Stomach (tissue), 8 donors: ENCODE measurements at regions not wholly inside any gene's neighbourhood (a gene's known extent, or its start where the extent isn't known, plus 50 kb on each side); places are given as distances from the start of the nearest gene placed in this dataset.

ENCODE experiments used
- DNase-seq, 2 donors: peaks; one replicate each; pipeline versions ENCODE4 v3.0.0 to v3.0.0-alpha.2; 2013 to 2019
- H3K27ac ChIP-seq, 5 donors: fragments of 200-600 bp in 4 of 5; sonication (generic) in 4 of 5; one replicate each; pipeline ENCODE4 v1.5.1; 2013 to 2019; ENCODE audit warnings: mild to moderate bottlenecking in 1 of 5, moderate library complexity in 1 of 5
- H3K27me3 ChIP-seq, 3 donors: fragments of 200-600 bp; sonication (generic); one replicate each; pipeline ENCODE4 v1.5.1; 2017 to 2019; ENCODE audit warnings: mixed run types in 1 of 3
- H3K36me3 ChIP-seq, 4 donors: fragments of 200-600 bp; sonication (generic); 1 replicate in 3 of 4; 2 replicates in 1 of 4; pipeline ENCODE4 v1.5.1; 2016 to 2019
- H3K4me1 ChIP-seq, 4 donors: fragments of 200-600 bp; sonication (generic); one replicate each; pipeline ENCODE4 v1.5.1; 2016 to 2019
- H3K4me3 ChIP-seq, 4 donors: fragments of 200-600 bp; sonication (generic) in 3 of 4; one replicate each; pipeline ENCODE4 v1.5.1; 2016 to 2019; ENCODE audit warnings: mild to moderate bottlenecking in 1 of 4
- H3K9me3 ChIP-seq, 4 donors: fragments of 200-600 bp; sonication (generic); one replicate each; pipeline ENCODE4 v1.5.1; 2016 to 2019
- CTCF ChIP-seq, 7 experiments: fragments of 450-650 bp in 4 of 7; fragments of 200-600 bp in 3 of 7; sonication (generic) in 3 of 7; IDR thresholded peaks; one replicate each; pipeline ENCODE4 v1.5.1; 2016 to 2019; ENCODE audit warnings: antibody characterized with exemption in 7 of 7, control low read depth in 2 of 7, mild to moderate bottlenecking in 1 of 7
- POLR2A ChIP-seq, 4 donors: fragments of 450-650 bp; IDR thresholded peaks; one replicate each; pipeline ENCODE4 v1.6.1; 2016; ENCODE audit warnings: antibody characterized with exemption in 4 of 4, control low read depth in 2 of 4, mild to moderate bottlenecking in 1 of 4, moderate library complexity in 1 of 4
- POLR2AphosphoS5 ChIP-seq, 3 donors: sonication (generic); formaldehyde crosslinking; IDR thresholded peaks; one replicate each; pipeline ENCODE4 v1.6.1; 2016; ENCODE audit warnings: antibody characterized with exemption in 3 of 3
- WGBS, 5 donors: extraction: QIAGEN DNeasy Blood & Tissue Kit in 3 of 5; methylation state at CpG; one replicate each; pipeline versions ENCODE4 v1.1.5 to v1.1.7; 2013 to 2018; 5-methylcytosine and 5-hydroxymethylcytosine counted together
- intact Hi-C: fragments of 100-400 bp; cut with DNase I; formaldehyde crosslinking; loops from one replicate; pipeline ENCODE4 v1.15.1; 2023; ENCODE audit warnings: low total_unique reads
- donor health status: healthy with polysubstance abuse.
- donor health status: Bipolar disorder and iron deficiency.
- donor health status: healthy.

- TF ChIP-seq POLR2AphosphoS5 (IDR thresholded peaks at IDR 0.05) (no peak), POLR2A (IDR thresholded peaks at IDR 0.05) (no peak), CTCF (IDR thresholded peaks at IDR 0.05) (no peak)
- WGBS, 5 donors = 94 to 96% (median 95%) methylated on average over 8 of the region's 8 CpGs
- H3K36me3 ChIP-seq = no peaks in the 10 kb centered on the region
- peaks cover 0 to 43% (median 14%) of the 10 kb centered on the region in 3 donors for H3K27me3 ChIP-seq
- no peak overlapping the region for H3K27ac ChIP-seq
- no peak for DNase-seq
- H3K4me1 ChIP-seq = peaks cover 8 to 15% (median 14%) of the 10 kb centered on the region in 4 donors
- no peak overlapping the region for H3K4me3 ChIP-seq
- intact Hi-C loops = no loop called here
- no peaks in the 10 kb centered on the region for H3K9me3 ChIP-seq
These were observed 100.5 kb downstream of the WT1 start for GRCh38 chr11:32334822-32335221.
